ENCODE measurements at regions not wholly inside any gene's neighbourhood (a gene's known extent, or its start where the extent isn't known, plus 50 kb on each side); places are given as distances from the start of the nearest gene placed in this dataset.

- DNase-seq, result no peak
Measured at GRCh38 chr3:14590569-14590968, 50.4 kb upstream of the GRIP2 start.

- no peak for DNase-seq
Measured at GRCh38 chr3:14592390-14592789, 52.2 kb upstream of the GRIP2 start.

- no peak for DNase-seq
Measured at GRCh38 chr3:14592836-14593235, 52.7 kb upstream of the GRIP2 start.

GRCh38 chr3:14594234-14594633 lies 54.1 kb upstream of the GRIP2 start:
- no peak for DNase-seq

- DNase-seq, result no peak
Measured at GRCh38 chr3:14595561-14595960, 55.4 kb upstream of the GRIP2 start.

GRCh38 chr3:14597266-14597665 lies 54.3 kb upstream of the CCDC174 start:
- no peak for DNase-seq

GRCh38 chr3:14598143-14598569 lies 53.4 kb upstream of the CCDC174 start:
- peak; percentile 53 to 59 for DNase-seq

GRCh38 chr3:14599488-14599887 lies 52.1 kb upstream of the CCDC174 start:
- DNase-seq, result no peak

- no peak for DNase-seq
Measured at GRCh38 chr3:14600075-14600474, 51.5 kb upstream of the CCDC174 start.

GRCh38 chr3:14600856-14601610 lies 50.5 kb upstream of the CCDC174 start:
- DNase-seq, result no peak

- no peak for DNase-seq
Measured at GRCh38 chr3:14601692-14602005, 49.9 kb upstream of the CCDC174 start.

Data from activated CD4-positive, alpha-beta T cell treated with anti-CD3 and anti-CD28 coated beads, Interleukin-2, amount 50 U/mL, for 48 hours (primary cell).